ENCODE measurements at regions not wholly inside any gene's neighbourhood (a gene's known extent, or its start where the extent isn't known, plus 50 kb on each side); places are given as distances from the start of the nearest gene placed in this dataset.

DNA sequence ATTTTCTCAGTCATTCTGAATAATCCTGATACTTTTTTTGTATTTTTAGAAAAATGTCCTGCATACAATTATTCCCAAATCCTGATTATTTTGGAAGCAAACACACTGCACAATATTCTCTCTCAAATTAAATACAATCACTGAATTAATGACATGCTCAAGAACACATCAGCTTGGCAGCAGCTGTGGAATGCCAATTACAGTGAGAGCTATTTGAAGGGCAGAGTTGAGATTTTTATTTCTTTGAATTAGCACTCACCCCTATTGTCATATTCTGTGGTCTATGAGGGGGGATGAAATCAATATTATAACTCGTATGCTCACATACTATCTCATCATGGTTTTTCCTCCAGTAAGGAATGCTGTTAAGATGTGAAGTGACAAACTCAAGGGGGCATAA is 312.2 kb downstream of the CNTN3 start:
- TF ChIP-seq EZH2 (IDR thresholded peaks at IDR 0.05; ENCODE audit: low read depth) = no peak
- TF ChIP-seq, protein P1, sequence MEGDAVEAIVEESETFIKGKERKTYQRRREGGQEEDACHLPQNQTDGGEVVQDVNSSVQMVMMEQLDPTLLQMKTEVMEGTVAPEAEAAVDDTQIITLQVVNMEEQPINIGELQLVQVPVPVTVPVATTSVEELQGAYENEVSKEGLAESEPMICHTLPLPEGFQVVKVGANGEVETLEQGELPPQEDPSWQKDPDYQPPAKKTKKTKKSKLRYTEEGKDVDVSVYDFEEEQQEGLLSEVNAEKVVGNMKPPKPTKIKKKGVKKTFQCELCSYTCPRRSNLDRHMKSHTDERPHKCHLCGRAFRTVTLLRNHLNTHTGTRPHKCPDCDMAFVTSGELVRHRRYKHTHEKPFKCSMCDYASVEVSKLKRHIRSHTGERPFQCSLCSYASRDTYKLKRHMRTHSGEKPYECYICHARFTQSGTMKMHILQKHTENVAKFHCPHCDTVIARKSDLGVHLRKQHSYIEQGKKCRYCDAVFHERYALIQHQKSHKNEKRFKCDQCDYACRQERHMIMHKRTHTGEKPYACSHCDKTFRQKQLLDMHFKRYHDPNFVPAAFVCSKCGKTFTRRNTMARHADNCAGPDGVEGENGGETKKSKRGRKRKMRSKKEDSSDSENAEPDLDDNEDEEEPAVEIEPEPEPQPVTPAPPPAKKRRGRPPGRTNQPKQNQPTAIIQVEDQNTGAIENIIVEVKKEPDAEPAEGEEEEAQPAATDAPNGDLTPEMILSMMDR (conservative IDR thresholded peaks at IDR 0.05) = no peak

Measured in PC-9 (cell line).